Activated naive CD8-positive, alpha-beta T cell treated with anti-CD3 and anti-CD28 coated beads for 36 hours (primary cell): ENCODE measurements at regions not wholly inside any gene's neighbourhood (a gene's known extent, or its start where the extent isn't known, plus 50 kb on each side); places are given as distances from the start of the nearest gene placed in this dataset.

Experiments
- DNase-seq: peaks from one replicate; pipeline ENCODE4 v3.0.0; 2021
- H3K27ac Mint-ChIP-seq: one replicate; pipeline ENCODE4 v1.8.0; 2022; ENCODE audit warnings: mild to moderate bottlenecking, moderate library complexity, mixed read lengths
- H3K27me3 Mint-ChIP-seq: one replicate; pipeline ENCODE4 v1.8.0; 2022; ENCODE audit warnings: mild to moderate bottlenecking, mixed read lengths
- H3K36me3 Mint-ChIP-seq: one replicate; pipeline ENCODE4 v1.8.0; 2021; ENCODE audit warnings: mild to moderate bottlenecking, mixed read lengths
- H3K4me1 Mint-ChIP-seq: one replicate; pipeline ENCODE4 v1.8.0; 2021; ENCODE audit warnings: mixed read lengths
- H3K4me3 Mint-ChIP-seq: one replicate; pipeline ENCODE4 v1.8.0; 2022; ENCODE audit warnings: mild to moderate bottlenecking, moderate library complexity, mixed read lengths
- H3K9me3 Mint-ChIP-seq: one replicate; pipeline ENCODE4 v1.8.0; 2022; ENCODE audit warnings: mixed read lengths

GRCh38 chr19:28465371-28466086 lies 747.4 kb downstream of the UQCRFS1 start:
- peaks cover 2% of the 10 kb centered on the region for H3K4me1 Mint-ChIP-seq
- no peaks in the 10 kb centered on the region for H3K36me3 Mint-ChIP-seq
- H3K9me3 Mint-ChIP-seq: no peaks in the 10 kb centered on the region
- no peaks in the 10 kb centered on the region for H3K27me3 Mint-ChIP-seq
- no peak overlapping the region for H3K4me3 Mint-ChIP-seq
- H3K27ac Mint-ChIP-seq: no peak overlapping the region
- no peak for DNase-seq

GRCh38 chr19:28463493-28464053 lies 749.4 kb downstream of the UQCRFS1 start:
- Mint-ChIP-seq H3K36me3 (no peaks in the 10 kb centered on the region), H3K4me1 (no peaks in the 10 kb centered on the region), H3K27me3 (no peaks in the 10 kb centered on the region), H3K27ac (no peak overlapping the region), H3K4me3 (no peak overlapping the region), H3K9me3 (no peaks in the 10 kb centered on the region)
- DNase-seq: no peak

GRCh38 chr19:28457620-28458019 lies 755.3 kb downstream of the UQCRFS1 start:
- no peak for DNase-seq
- Mint-ChIP-seq H3K4me1 (no peaks in the 10 kb centered on the region), H3K27ac (no peak overlapping the region), H3K36me3 (no peaks in the 10 kb centered on the region), H3K27me3 (no peaks in the 10 kb centered on the region), H3K4me3 (no peak overlapping the region), H3K9me3 (no peaks in the 10 kb centered on the region)

GRCh38 chr19:28456708-28457320 lies 756.1 kb downstream of the UQCRFS1 start:
- no peaks in the 10 kb centered on the region for H3K9me3 Mint-ChIP-seq
- no peaks in the 10 kb centered on the region for H3K36me3 Mint-ChIP-seq
- H3K27ac Mint-ChIP-seq: no peak overlapping the region
- H3K27me3 Mint-ChIP-seq: no peaks in the 10 kb centered on the region
- no peak overlapping the region for H3K4me3 Mint-ChIP-seq
- no peaks in the 10 kb centered on the region for H3K4me1 Mint-ChIP-seq
- no peak for DNase-seq

- no peaks in the 10 kb centered on the region for H3K27me3 Mint-ChIP-seq
- no peaks in the 10 kb centered on the region for H3K9me3 Mint-ChIP-seq
- no peak overlapping the region for H3K4me3 Mint-ChIP-seq
- no peak for DNase-seq
- H3K27ac Mint-ChIP-seq: no peak overlapping the region
- no peaks in the 10 kb centered on the region for H3K4me1 Mint-ChIP-seq
- no peaks in the 10 kb centered on the region for H3K36me3 Mint-ChIP-seq
These were observed 756.7 kb downstream of the UQCRFS1 start for GRCh38 chr19:28456252-28456651.

GRCh38 chr19:28454083-28454482 lies 758.9 kb downstream of the UQCRFS1 start:
- no peaks in the 10 kb centered on the region for H3K4me1 Mint-ChIP-seq
- H3K36me3 Mint-ChIP-seq: no peaks in the 10 kb centered on the region
- no peak overlapping the region for H3K27ac Mint-ChIP-seq
- no peak for DNase-seq
- no peaks in the 10 kb centered on the region for H3K27me3 Mint-ChIP-seq
- no peaks in the 10 kb centered on the region for H3K9me3 Mint-ChIP-seq
- no peak overlapping the region for H3K4me3 Mint-ChIP-seq

GRCh38 chr19:28453420-28453819 lies 759.5 kb downstream of the UQCRFS1 start:
- Mint-ChIP-seq H3K4me3 (no peak overlapping the region), H3K27ac (no peak overlapping the region), H3K27me3 (no peaks in the 10 kb centered on the region), H3K9me3 (no peaks in the 10 kb centered on the region), H3K4me1 (no peaks in the 10 kb centered on the region), H3K36me3 (no peaks in the 10 kb centered on the region)
- no peak for DNase-seq

GRCh38 chr19:28449803-28450202 lies 763.1 kb downstream of the UQCRFS1 start:
- Mint-ChIP-seq H3K27ac (no peak overlapping the region), H3K27me3 (no peaks in the 10 kb centered on the region), H3K4me3 (no peak overlapping the region), H3K9me3 (no peaks in the 10 kb centered on the region), H3K36me3 (no peaks in the 10 kb centered on the region), H3K4me1 (no peaks in the 10 kb centered on the region)
- no peak for DNase-seq

- DNase-seq: no peak
- H3K36me3 Mint-ChIP-seq: no peaks in the 10 kb centered on the region
- H3K4me3 Mint-ChIP-seq: no peak overlapping the region
- no peaks in the 10 kb centered on the region for H3K27me3 Mint-ChIP-seq
- H3K27ac Mint-ChIP-seq: no peak overlapping the region
- no peaks in the 10 kb centered on the region for H3K4me1 Mint-ChIP-seq
- H3K9me3 Mint-ChIP-seq: no peaks in the 10 kb centered on the region
These were observed 766.4 kb downstream of the UQCRFS1 start for GRCh38 chr19:28446511-28446910.

GRCh38 chr19:28445826-28446225 lies 767.1 kb downstream of the UQCRFS1 start:
- no peak overlapping the region for H3K27ac Mint-ChIP-seq
- H3K27me3 Mint-ChIP-seq: no peaks in the 10 kb centered on the region
- no peaks in the 10 kb centered on the region for H3K4me1 Mint-ChIP-seq
- H3K4me3 Mint-ChIP-seq: no peak overlapping the region
- DNase-seq: no peak
- no peaks in the 10 kb centered on the region for H3K9me3 Mint-ChIP-seq
- H3K36me3 Mint-ChIP-seq: no peaks in the 10 kb centered on the region

GRCh38 chr19:28444362-28444761 lies 768.6 kb downstream of the UQCRFS1 start:
- no peaks in the 10 kb centered on the region for H3K4me1 Mint-ChIP-seq
- H3K27ac Mint-ChIP-seq: no peak overlapping the region
- no peak overlapping the region for H3K4me3 Mint-ChIP-seq
- H3K9me3 Mint-ChIP-seq: no peaks in the 10 kb centered on the region
- H3K36me3 Mint-ChIP-seq: no peaks in the 10 kb centered on the region
- no peak for DNase-seq
- H3K27me3 Mint-ChIP-seq: no peaks in the 10 kb centered on the region

- Mint-ChIP-seq H3K36me3 (no peaks in the 10 kb centered on the region), H3K9me3 (no peaks in the 10 kb centered on the region), H3K4me1 (no peaks in the 10 kb centered on the region), H3K4me3 (no peak overlapping the region), H3K27ac (no peak overlapping the region), H3K27me3 (no peaks in the 10 kb centered on the region)
- DNase-seq: no peak
These were observed 769.6 kb downstream of the UQCRFS1 start for GRCh38 chr19:28443361-28443760.

GRCh38 chr19:28437390-28438346 lies 775.3 kb downstream of the UQCRFS1 start:
- no peak overlapping the region for H3K27ac Mint-ChIP-seq
- no peaks in the 10 kb centered on the region for H3K4me1 Mint-ChIP-seq
- no peak for DNase-seq
- no peaks in the 10 kb centered on the region for H3K36me3 Mint-ChIP-seq
- H3K27me3 Mint-ChIP-seq: no peaks in the 10 kb centered on the region
- no peak overlapping the region for H3K4me3 Mint-ChIP-seq
- peaks cover 10% of the 10 kb centered on the region for H3K9me3 Mint-ChIP-seq

- no peaks in the 10 kb centered on the region for H3K27me3 Mint-ChIP-seq
- peaks cover 10% of the 10 kb centered on the region for H3K9me3 Mint-ChIP-seq
- H3K4me1 Mint-ChIP-seq: no peaks in the 10 kb centered on the region
- no peak overlapping the region for H3K27ac Mint-ChIP-seq
- no peak for DNase-seq
- no peak overlapping the region for H3K4me3 Mint-ChIP-seq
- H3K36me3 Mint-ChIP-seq: no peaks in the 10 kb centered on the region
These were observed 776.6 kb downstream of the UQCRFS1 start for GRCh38 chr19:28436320-28436719.
